CD14-positive monocyte (primary cell): ENCODE measurements at regions not wholly inside any gene's neighbourhood (a gene's known extent, or its start where the extent isn't known, plus 50 kb on each side); places are given as distances from the start of the nearest gene placed in this dataset.
A peak's percentile ranks its signal among the peaks of the same experiment; 100 is the strongest.

Source experiments
- DNase-seq, 3 donors: peaks; one replicate each; pipeline ENCODE4 v3.0.0-alpha.2; 2011 to 2022
- H2AFZ ChIP-seq: 2 replicates; pipeline ENCODE4 v1.6.0; 2012; ENCODE audit warnings: mild to moderate bottlenecking, low read depth, low read length, inconsistent platforms; ENCODE audit not compliant: insufficient read depth, poor library complexity, severe bottlenecking
- H3K27ac ChIP-seq, 2 donors: 1 replicate in 1 of 2; 2 replicates in 1 of 2; pipeline ENCODE4 v1.5.1; 2012 to 2013; ENCODE audit warnings: low read length in 2 of 2, control low read depth in 1 of 2, inconsistent platforms in 1 of 2, low read depth in 1 of 2, mild to moderate bottlenecking in 1 of 2
- H3K27me3 ChIP-seq, 2 donors: one replicate each; pipeline versions ENCODE4 v1.6.0 to v1.6.1; 2011 to 2013; ENCODE audit warnings: low read length in 2 of 2; ENCODE audit not compliant: control insufficient read depth in 2 of 2, insufficient read depth in 2 of 2
- H3K36me3 ChIP-seq, 2 donors: replicated peaks in 1 of 2; 1 replicate in 1 of 2; 2 replicates in 1 of 2; pipeline versions ENCODE4 v1.5.1 to v1.6.1; 2012 to 2013; ENCODE audit warnings: low read length in 2 of 2, control low read depth in 1 of 2, inconsistent platforms in 1 of 2, mild to moderate bottlenecking in 1 of 2; ENCODE audit not compliant: insufficient read depth in 2 of 2, control insufficient read depth in 1 of 2
- H3K4me1 ChIP-seq, 2 donors: 1 replicate in 1 of 2; 2 replicates in 1 of 2; pipeline versions ENCODE4 v1.5.1 to v1.6.1; 2012 to 2013; ENCODE audit warnings: low read length in 2 of 2, control low read depth in 1 of 2, inconsistent platforms in 1 of 2, mild to moderate bottlenecking in 1 of 2, moderate library complexity in 1 of 2; ENCODE audit not compliant: insufficient read depth in 2 of 2, control insufficient read depth in 1 of 2
- H3K4me2 ChIP-seq: replicated peaks from 2 replicates; pipeline ENCODE3; 2012; ENCODE audit warnings: low read length, moderate library complexity, mild to moderate bottlenecking; ENCODE audit not compliant: poor library complexity, severe bottlenecking; ENCODE audit errors: extremely low read depth
- H3K4me3 ChIP-seq, 3 experiments: fragments of 200-600 bp in 1 of 3; sonication (generic) in 1 of 3; replicated peaks in 1 of 3; 1 replicate in 2 of 3; 2 replicates in 1 of 3; pipeline ENCODE4 v1.5.1; 2011 to 2013; ENCODE audit warnings: low read length in 3 of 3, mild to moderate bottlenecking in 3 of 3, control low read depth in 2 of 3, low read depth in 2 of 3, inconsistent platforms in 1 of 3, moderate library complexity in 1 of 3
- H3K79me2 ChIP-seq: 2 replicates; pipeline ENCODE4 v1.6.0; 2012; ENCODE audit warnings: mild to moderate bottlenecking, control low read depth, inconsistent platforms, low read length, moderate library complexity; ENCODE audit not compliant: insufficient read depth
- H3K9ac ChIP-seq: 2 replicates; pipeline ENCODE4 v1.6.0; 2017; ENCODE audit warnings: low read length, mild to moderate bottlenecking; ENCODE audit not compliant: insufficient read depth, poor library complexity, severe bottlenecking
- H3K9me3 ChIP-seq, 2 donors: replicated peaks in 1 of 2; 1 replicate in 1 of 2; 2 replicates in 1 of 2; pipeline versions ENCODE4 v1.5.1 to v1.6.1; 2012 to 2013; ENCODE audit warnings: low read length in 2 of 2, control low read depth in 1 of 2; ENCODE audit not compliant: control insufficient read depth in 1 of 2, insufficient read depth in 1 of 2
- H4K20me1 ChIP-seq: 2 replicates; pipeline ENCODE4 v1.6.0; 2012; ENCODE audit warnings: mild to moderate bottlenecking, low read length, control low read depth, moderate library complexity; ENCODE audit not compliant: insufficient read depth
- H3K27ac Mint-ChIP-seq, 7 donors: one replicate each; pipeline ENCODE4 v1.8.0; 2020; ENCODE audit warnings: mild to moderate bottlenecking in 7 of 7, mixed read lengths in 7 of 7, moderate library complexity in 6 of 7, inconsistent platforms in 2 of 7
- H3K27me3 Mint-ChIP-seq, 3 donors: one replicate each; pipeline ENCODE4 v1.8.0; 2021 to 2022; ENCODE audit warnings: low read depth in 3 of 3, mild to moderate bottlenecking in 3 of 3, mixed read lengths in 3 of 3, moderate library complexity in 3 of 3, inconsistent platforms in 1 of 3
- H3K36me3 Mint-ChIP-seq, 2 donors: one replicate each; pipeline ENCODE4 v1.8.0; 2020; ENCODE audit warnings: mixed read lengths in 2 of 2, inconsistent platforms in 1 of 2, mild to moderate bottlenecking in 1 of 2
- H3K4me1 Mint-ChIP-seq: one replicate; pipeline ENCODE4 v1.8.0; 2020; ENCODE audit warnings: mild to moderate bottlenecking, mixed read lengths
- H3K4me3 Mint-ChIP-seq, 2 donors: one replicate each; pipeline ENCODE4 v1.8.0; 2020; ENCODE audit warnings: mild to moderate bottlenecking in 2 of 2, mixed read lengths in 2 of 2, moderate library complexity in 1 of 2
- H3K9me3 Mint-ChIP-seq, 7 donors: one replicate each; pipeline ENCODE4 v1.8.0; 2020 to 2022; ENCODE audit warnings: mixed read lengths in 7 of 7, mild to moderate bottlenecking in 6 of 7, moderate library complexity in 6 of 7, inconsistent platforms in 2 of 7
- CTCF ChIP-seq: fragments of 200-600 bp; IDR thresholded peaks from one replicate; pipeline ENCODE4 v1.8.0; 2022; ENCODE audit warnings: antibody characterized with exemption, mild to moderate bottlenecking
- WGBS: methylation state at CpG from one replicate; pipeline ENCODE4 v1.1.5; 2013; ENCODE audit warnings: missing lambda C conversion rate; ENCODE audit not compliant: insufficient coverage; 5-methylcytosine and 5-hydroxymethylcytosine counted together
- intact Hi-C, 2 donors: fragments of 100-400 bp; cut with micrococcal nuclease; formaldehyde crosslinking; loops; one replicate each; pipeline versions ENCODE4 v1.15.0 to v1.15.1; 2023

GRCh38 chr16:26752166-26752565 lies 314.6 kb upstream of the C16orf82 start:
- no peak for DNase-seq
- Mint-ChIP-seq H3K27me3 (peaks cover 0 to 7% (median 1%) of the 10 kb centered on the region in 3 donors), H3K4me1 (no peaks in the 10 kb centered on the region), H3K4me3 (no peak overlapping the region), H3K27ac (no peak overlapping the region), H3K36me3 (no peaks in the 10 kb centered on the region), H3K9me3 (peaks cover 0 to 6% (median under 1%) of the 10 kb centered on the region in 7 donors)
- H3K36me3 ChIP-seq, result no peaks in the 10 kb centered on the region
- H3K4me3 ChIP-seq, result no peak overlapping the region
- no CpG with 5 or more reads among the region's 2 CpGs for WGBS
- H3K4me1 ChIP-seq, result no peaks in the 10 kb centered on the region
- no peak overlapping the region for H3K4me2 ChIP-seq
- intact Hi-C loops, result no loop called here
- no peak overlapping the region for H2AFZ ChIP-seq
- no peaks in the 10 kb centered on the region for H4K20me1 ChIP-seq
- no peak overlapping the region for H3K27ac ChIP-seq
- H3K79me2 ChIP-seq, result no peaks in the 10 kb centered on the region
- H3K27me3 ChIP-seq, result no peaks in the 10 kb centered on the region
- no peak for TF ChIP-seq CTCF
- no peaks in the 10 kb centered on the region for H3K9me3 ChIP-seq
- H3K9ac ChIP-seq, result no peak overlapping the region

GRCh38 chr16:26756633-26757032 lies 310.1 kb upstream of the C16orf82 start:
- no peak overlapping the region for H3K4me3 Mint-ChIP-seq
- peak overlapping the region in 1 of 7 donors; percentile 2 for H3K27ac Mint-ChIP-seq
- DNase-seq, result no peak
- H4K20me1 ChIP-seq, result no peaks in the 10 kb centered on the region
- no peak overlapping the region for H3K27ac ChIP-seq
- no peaks in the 10 kb centered on the region for H3K4me1 ChIP-seq
- H3K4me3 ChIP-seq, result no peak overlapping the region
- no peak overlapping the region for H2AFZ ChIP-seq
- no peaks in the 10 kb centered on the region for H3K4me1 Mint-ChIP-seq
- H3K4me2 ChIP-seq, result no peak overlapping the region
- peaks cover 0 to 5% of the 10 kb centered on the region in 2 donors for H3K9me3 ChIP-seq
- no peaks in the 10 kb centered on the region for H3K27me3 ChIP-seq
- no peaks in the 10 kb centered on the region for H3K79me2 ChIP-seq
- no peak overlapping the region for H3K9ac ChIP-seq
- no peak for TF ChIP-seq CTCF
- peaks cover 2 to 16% (median 5%) of the 10 kb centered on the region in 7 donors for H3K9me3 Mint-ChIP-seq
- H3K27me3 Mint-ChIP-seq, result peaks cover 0 to 4% (median 2%) of the 10 kb centered on the region in 3 donors
- no peaks in the 10 kb centered on the region for H3K36me3 Mint-ChIP-seq
- WGBS, result 0% methylated on average over 1 of the region's 1 CpG
- intact Hi-C loops, result no loop called here
- H3K36me3 ChIP-seq, result no peaks in the 10 kb centered on the region
